GM12873 (cell line): ENCODE measurements at regions not wholly inside any gene's neighbourhood (a gene's known extent, or its start where the extent isn't known, plus 50 kb on each side); places are given as distances from the start of the nearest gene placed in this dataset.

ENCODE experiments used
- TF ChIP-seq, protein P1 (sequence below): IDR thresholded peaks from 2 replicates; pipeline ENCODE4 v1.5.1; 2012; ENCODE audit warnings: low read depth, mild to moderate bottlenecking, moderate library complexity, low read length, control low read depth; ENCODE audit not compliant: insufficient read depth; ENCODE audit errors: missing control alignments

DNA sequence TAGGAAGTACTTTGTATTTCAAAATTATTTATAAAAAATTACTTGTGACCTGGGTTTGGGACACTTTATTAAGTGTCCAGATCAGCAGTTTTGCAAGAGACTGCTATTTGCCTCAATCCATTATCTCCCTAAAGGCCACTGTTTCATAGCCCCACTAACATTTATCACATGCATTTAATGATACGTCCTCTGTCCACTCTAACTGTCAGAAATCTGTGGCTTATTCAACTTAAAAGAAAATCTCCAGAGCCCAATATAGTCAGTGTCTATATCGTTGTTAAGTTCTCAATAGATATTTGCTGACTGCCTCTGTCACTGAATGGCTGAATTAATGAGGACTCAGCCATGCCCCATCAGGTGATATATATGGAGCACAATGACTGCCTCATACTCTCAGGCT is 553.9 kb upstream of the POM121L12 start:
- TF ChIP-seq, protein P1, sequence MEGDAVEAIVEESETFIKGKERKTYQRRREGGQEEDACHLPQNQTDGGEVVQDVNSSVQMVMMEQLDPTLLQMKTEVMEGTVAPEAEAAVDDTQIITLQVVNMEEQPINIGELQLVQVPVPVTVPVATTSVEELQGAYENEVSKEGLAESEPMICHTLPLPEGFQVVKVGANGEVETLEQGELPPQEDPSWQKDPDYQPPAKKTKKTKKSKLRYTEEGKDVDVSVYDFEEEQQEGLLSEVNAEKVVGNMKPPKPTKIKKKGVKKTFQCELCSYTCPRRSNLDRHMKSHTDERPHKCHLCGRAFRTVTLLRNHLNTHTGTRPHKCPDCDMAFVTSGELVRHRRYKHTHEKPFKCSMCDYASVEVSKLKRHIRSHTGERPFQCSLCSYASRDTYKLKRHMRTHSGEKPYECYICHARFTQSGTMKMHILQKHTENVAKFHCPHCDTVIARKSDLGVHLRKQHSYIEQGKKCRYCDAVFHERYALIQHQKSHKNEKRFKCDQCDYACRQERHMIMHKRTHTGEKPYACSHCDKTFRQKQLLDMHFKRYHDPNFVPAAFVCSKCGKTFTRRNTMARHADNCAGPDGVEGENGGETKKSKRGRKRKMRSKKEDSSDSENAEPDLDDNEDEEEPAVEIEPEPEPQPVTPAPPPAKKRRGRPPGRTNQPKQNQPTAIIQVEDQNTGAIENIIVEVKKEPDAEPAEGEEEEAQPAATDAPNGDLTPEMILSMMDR = no peak

DNA sequence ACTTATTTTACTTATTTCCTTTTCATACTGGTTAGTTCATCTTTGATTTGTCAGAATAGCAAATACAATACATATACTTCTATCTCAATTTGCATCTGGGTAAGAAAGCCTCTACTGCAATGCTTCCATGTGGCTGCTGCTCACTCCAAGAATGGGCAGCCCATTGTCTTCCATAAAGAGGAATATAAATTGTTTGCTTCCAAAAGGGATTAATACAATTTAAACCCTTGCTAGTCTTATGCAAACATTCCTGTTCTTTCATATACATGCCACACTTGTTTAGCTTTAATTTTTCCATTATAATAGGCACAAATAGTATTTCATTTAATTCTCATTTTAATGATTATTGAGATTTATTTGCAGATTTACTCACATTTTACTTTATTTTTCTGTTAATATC is 555.4 kb upstream of the POM121L12 start:
- TF ChIP-seq, protein P1 = no peak

DNA sequence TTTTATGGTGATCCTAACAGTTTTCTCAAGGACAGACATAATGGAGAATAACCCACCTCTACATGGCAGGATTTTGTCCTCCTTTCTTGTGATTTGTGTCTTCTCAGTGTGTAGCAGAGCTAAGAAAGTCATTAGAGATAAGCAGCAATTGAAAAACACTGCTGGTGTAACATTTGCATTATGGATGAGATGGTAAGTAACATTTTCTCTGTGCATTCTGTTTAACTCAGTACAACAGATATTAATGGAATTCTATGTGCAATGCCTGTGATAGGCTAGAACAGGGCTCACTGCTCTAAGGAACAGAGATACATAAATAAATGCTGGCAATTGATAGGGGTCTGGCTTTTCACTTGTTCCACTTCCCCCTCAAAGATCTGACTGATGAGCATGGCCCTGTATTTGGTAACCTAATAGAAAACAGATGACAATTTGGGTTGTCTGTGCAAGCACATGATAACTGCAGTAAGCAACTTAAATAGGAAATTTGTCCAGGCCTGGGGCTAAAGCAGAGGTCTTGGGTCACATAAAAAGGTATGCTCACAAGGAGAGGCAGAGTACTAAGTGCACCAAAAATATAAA is 560.3 kb upstream of the POM121L12 start:
- TF ChIP-seq, protein P1 = no peak

DNA sequence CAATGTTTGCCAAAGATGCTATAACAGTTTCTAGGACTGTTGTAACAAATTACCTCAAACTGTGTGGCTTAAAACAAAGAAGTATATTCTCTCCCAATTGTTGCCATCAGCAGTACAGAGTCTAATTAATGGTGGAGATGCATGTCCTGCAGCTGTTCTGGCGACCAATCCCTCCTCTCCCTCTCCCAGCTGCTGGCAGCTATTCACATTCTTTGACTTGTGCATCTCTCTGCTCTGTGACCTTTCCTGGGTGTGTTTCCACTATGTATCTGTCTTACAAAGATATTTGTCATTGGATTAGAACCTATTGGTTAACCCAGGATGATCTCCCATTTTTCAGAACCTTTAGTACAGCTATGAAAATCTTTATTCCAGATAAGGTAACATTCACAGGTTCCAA is 561.7 kb upstream of the POM121L12 start:
- TF ChIP-seq, protein P1 = no peak

DNA sequence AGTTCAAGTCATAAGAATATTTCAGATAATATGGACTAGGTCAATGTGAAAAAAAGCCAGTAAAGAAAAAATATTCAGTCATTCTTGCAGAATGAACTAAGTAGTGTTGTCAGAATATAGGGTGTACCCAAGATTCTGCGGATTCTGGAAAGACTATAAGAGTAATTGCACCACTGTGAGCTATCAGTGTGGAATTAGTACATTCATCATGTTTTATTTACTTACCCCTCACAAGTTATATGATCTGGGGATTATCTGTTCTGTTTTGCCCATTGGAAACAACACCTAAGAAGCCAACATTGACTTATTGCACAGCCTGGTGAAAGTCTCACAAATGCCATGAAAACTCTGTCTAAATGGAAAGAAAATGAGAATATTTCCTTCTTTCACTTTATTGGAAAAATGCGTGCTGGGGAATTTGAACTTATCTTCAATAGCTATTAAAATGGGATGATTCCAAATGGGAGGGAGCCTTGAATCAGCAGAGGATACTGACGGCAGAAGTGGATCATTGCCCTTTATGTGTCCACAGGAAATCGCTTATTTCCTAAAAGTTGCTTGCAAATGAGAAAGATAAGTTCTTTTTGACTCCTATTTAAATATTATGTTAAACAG is 563.3 kb upstream of the POM121L12 start:
- TF ChIP-seq, protein P1 = no peak

DNA sequence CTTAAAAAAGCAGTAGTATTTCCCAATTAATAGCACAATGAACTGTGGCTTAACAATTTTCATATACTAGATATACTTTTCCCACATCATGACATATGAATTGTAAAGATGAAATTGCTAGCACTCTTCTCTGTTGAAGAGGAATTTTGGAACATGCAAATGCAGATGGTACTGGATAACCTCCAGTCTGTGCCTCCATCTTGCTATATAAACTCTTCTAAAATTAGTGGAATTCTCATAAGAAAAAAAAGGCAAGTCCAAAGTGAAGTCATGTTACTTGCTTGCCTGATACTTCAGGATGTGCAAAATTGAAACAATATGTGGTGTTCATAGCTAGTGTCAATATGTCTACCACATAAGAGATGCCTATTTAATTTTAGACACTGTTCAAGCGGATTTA is 570.2 kb upstream of the POM121L12 start:
- TF ChIP-seq, protein P1 = no peak

DNA sequence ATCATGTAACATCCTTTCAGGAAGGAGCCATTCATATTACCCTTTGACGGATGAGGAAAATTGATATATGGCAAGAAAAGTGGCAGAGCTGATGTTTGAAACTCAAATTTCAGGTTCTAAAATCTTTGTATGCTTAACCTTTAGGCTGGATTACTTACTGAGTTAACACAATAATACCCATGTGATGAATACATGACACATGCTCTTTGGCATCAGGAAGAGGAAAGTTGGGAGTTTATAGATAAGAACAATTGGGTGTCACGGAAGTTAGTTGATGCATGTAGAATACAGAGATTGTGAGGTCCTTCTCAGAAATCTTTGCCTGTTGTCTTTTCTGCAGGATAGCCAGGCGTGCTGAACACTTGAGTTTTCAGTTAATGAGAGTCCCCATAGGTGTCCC is 572.1 kb upstream of the POM121L12 start:
- TF ChIP-seq, protein P1 = no peak
